ENCODE measurements at regions not wholly inside any gene's neighbourhood (a gene's known extent, or its start where the extent isn't known, plus 50 kb on each side); places are given as distances from the start of the nearest gene placed in this dataset.

DNA sequence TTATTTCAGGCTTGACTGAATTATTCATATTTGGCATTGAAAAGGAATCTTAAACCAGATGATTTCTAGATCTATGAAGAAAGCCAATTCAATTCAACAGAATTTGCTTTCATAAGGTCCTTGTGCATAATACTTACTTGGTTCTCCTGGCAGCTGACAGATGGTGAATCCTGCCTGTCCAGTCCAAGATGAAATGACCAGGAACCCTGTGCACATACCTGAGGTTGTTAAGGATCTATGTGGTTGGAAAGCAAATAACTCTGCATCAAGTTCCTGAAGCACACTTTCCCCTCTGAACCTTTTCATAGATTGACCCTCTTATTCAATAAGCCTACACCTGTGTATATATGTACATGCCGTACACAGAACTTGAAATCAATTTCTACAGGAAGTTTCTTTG is 562.7 kb downstream of the PPARGC1A start:
- H3K4me3 ChIP-seq (ENCODE audit: low read depth, low read length): no peak overlapping the region
- DNase-seq (ENCODE audit: low read depth): no peak
- TF ChIP-seq, protein P1, sequence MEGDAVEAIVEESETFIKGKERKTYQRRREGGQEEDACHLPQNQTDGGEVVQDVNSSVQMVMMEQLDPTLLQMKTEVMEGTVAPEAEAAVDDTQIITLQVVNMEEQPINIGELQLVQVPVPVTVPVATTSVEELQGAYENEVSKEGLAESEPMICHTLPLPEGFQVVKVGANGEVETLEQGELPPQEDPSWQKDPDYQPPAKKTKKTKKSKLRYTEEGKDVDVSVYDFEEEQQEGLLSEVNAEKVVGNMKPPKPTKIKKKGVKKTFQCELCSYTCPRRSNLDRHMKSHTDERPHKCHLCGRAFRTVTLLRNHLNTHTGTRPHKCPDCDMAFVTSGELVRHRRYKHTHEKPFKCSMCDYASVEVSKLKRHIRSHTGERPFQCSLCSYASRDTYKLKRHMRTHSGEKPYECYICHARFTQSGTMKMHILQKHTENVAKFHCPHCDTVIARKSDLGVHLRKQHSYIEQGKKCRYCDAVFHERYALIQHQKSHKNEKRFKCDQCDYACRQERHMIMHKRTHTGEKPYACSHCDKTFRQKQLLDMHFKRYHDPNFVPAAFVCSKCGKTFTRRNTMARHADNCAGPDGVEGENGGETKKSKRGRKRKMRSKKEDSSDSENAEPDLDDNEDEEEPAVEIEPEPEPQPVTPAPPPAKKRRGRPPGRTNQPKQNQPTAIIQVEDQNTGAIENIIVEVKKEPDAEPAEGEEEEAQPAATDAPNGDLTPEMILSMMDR (IDR thresholded peaks at IDR 0.05; ENCODE audit: low read depth, low read length, missing control alignments): no peak
- in situ Hi-C loops (cut with HindIII; ENCODE audit: low sequenced_read_pairs): no loop called here

DNA sequence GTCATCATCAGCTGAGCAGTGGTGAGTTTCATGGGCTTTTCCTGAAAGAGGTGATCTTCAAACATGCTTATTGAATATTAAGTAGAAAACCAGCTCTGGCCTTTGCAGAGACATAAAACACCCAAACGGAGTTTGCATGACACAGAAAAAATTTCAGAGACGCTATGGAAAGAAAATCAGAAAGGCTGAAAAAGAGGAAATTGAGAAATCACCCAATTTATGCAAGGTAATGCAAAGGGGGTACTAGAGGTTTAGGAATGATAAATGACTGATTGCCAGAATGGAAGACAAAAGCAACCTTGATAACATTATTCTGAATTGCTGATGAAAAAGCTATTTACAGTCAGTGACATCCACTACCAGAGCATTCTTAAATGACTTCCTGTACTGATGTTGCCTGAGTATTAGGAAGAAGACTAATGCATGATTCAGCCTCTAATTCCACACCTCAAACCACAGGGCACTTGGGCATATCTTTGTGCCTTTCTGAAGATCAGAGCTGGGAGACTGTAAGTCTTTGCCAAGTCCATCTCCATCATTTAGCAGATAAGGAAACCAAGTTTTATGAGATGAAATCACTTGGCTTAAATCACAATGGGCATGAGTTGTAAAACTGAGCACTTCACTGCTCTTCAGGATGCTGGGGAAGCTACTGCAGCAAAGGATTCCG is 565.7 kb downstream of the PPARGC1A start:
- no peak overlapping the region for H3K4me3 ChIP-seq (ENCODE audit: low read depth, low read length)
- in situ Hi-C loops (cut with HindIII; ENCODE audit: low sequenced_read_pairs): no loop called here
- no peak for DNase-seq (ENCODE audit: low read depth)
- TF ChIP-seq, protein P1 (IDR thresholded peaks at IDR 0.05; ENCODE audit: low read depth, low read length, missing control alignments): no peak

DNA sequence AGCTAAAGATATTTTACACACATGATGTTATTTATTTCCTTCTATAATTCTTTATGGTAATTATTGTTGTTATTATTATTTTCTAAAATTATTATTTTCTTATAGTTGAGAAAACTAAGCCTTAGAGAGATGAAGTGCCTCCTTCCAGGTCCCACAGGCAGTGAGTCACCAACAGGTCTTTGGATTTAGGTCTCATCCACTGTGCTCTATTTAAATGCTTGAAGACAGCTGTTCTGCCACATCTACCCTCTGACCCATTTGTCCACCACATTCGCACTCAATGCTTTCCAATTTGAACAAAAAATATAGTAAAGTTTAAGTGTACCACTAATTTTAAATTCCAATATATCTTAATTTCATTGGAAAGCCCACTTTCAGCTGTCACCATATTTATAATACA is 566.4 kb downstream of the PPARGC1A start:
- TF ChIP-seq, protein P1 (IDR thresholded peaks at IDR 0.05; ENCODE audit: low read depth, low read length, missing control alignments): no peak
- no peak overlapping the region for H3K4me3 ChIP-seq (ENCODE audit: low read depth, low read length)
- DNase-seq (ENCODE audit: low read depth): no peak
- in situ Hi-C loops (cut with HindIII; ENCODE audit: low sequenced_read_pairs): no loop called here

DNA sequence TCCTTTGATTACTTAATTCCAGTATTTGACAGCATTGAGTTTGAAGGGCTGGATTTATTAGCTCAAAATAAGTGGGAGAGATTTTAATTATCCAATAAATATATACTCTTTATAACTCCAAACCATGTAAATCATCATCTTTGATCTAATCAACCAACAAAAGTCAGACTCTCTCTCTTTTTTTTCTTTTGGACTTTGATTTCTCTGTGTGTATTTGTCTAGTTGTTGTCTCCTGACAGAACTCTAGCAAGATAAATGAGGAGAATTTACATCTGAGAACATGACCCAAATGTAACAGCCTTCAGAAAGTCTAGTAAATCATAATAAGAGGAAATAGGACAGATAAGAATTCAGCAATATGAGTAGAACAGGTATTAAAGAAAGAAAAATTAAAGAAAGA is 567.1 kb downstream of the PPARGC1A start:
- TF ChIP-seq, protein P1 (IDR thresholded peaks at IDR 0.05; ENCODE audit: low read depth, low read length, missing control alignments): no peak
- in situ Hi-C loops (cut with HindIII; ENCODE audit: low sequenced_read_pairs): no loop called here
- H3K4me3 ChIP-seq (ENCODE audit: low read depth, low read length): no peak overlapping the region
- no peak for DNase-seq (ENCODE audit: low read depth)

DNA sequence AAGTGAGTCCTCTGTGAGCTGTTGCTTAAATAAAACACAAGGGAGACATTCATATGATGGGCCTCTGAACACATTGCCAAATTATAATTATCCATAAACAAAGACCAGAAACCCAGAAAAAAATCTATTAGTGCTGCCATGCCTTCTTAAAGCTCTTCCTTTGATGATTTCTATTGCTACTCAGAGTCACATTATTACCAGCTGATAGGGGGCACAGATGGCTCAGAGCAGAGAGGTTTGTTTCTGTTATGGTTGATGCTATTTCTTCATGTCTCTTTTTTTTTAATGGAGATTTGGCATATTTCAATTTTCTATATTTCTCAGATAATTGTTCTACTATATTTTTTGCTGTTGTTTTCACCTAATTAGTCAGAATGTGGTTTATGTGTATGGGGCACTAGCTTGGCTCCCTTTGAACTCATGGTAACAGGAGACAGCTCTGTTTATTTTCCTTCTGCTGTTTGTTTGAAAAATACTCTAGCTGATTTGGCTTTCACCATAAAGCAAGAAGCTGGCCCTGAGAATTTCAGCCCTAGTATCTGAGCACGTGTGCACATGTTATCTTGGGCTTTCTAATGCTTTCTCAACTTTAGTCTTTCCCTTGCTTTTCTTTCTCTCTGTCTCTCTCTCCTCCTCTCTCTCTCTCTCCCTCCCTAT is 568.8 kb downstream of the PPARGC1A start:
- TF ChIP-seq, protein P1 (IDR thresholded peaks at IDR 0.05; ENCODE audit: low read depth, low read length, missing control alignments): no peak
- in situ Hi-C loops (cut with HindIII; ENCODE audit: low sequenced_read_pairs): no loop called here
- no peak for DNase-seq (ENCODE audit: low read depth)
- no peak overlapping the region for H3K4me3 ChIP-seq (ENCODE audit: low read depth, low read length)

DNA sequence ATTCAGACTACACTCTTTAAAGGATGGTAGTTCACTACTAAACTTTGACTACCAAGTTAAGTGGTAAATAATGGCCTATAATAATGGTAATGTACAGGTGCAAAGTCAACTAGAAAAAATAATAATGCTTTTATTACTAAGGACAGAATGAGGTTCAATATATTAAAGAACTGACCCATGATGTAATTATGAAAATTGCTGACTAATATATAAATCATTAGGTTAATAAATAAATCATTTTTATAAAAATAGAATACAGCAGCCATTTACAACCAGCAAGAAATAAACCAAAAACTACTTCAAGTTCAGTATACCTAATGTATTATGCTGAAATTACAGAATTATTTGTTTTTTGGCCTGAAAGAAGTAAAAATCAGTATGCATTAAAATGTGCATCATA is 577.2 kb downstream of the PPARGC1A start:
- no peak overlapping the region for H3K4me3 ChIP-seq (ENCODE audit: low read depth, low read length)
- DNase-seq (ENCODE audit: low read depth): no peak
- in situ Hi-C loops (cut with HindIII; ENCODE audit: low sequenced_read_pairs): no loop called here
- TF ChIP-seq, protein P1 (IDR thresholded peaks at IDR 0.05; ENCODE audit: low read depth, low read length, missing control alignments): no peak

All from astrocyte of the cerebellum (primary cell).